Neural crest cell (in vitro differentiated cells): ENCODE measurements at regions not wholly inside any gene's neighbourhood (a gene's known extent, or its start where the extent isn't known, plus 50 kb on each side); places are given as distances from the start of the nearest gene placed in this dataset.

Experiments used
- DNase-seq: peaks from one replicate; pipeline ENCODE4 v3.0.0; 2021; ENCODE audit warnings: low read depth, mixed read lengths, low spot score
- H3K27ac Mint-ChIP-seq: one replicate; pipeline ENCODE4 v1.8.0; 2021; ENCODE audit warnings: mild to moderate bottlenecking, mixed read lengths; ENCODE audit not compliant: unreplicated experiment
- H3K27me3 Mint-ChIP-seq: 2 replicates; pipeline ENCODE4 v1.8.0; 2021; ENCODE audit warnings: low read depth, mild to moderate bottlenecking, mixed read lengths
- H3K36me3 Mint-ChIP-seq: 2 replicates; pipeline ENCODE4 v1.8.0; 2021; ENCODE audit warnings: low read depth, mild to moderate bottlenecking, mixed read lengths
- H3K4me1 Mint-ChIP-seq: 2 replicates; pipeline ENCODE4 v1.8.0; 2021; ENCODE audit warnings: mixed read lengths
- H3K4me3 Mint-ChIP-seq: one replicate; pipeline ENCODE4 v1.8.0; 2021; ENCODE audit warnings: mild to moderate bottlenecking, mixed read lengths
- H3K9me3 Mint-ChIP-seq: 2 replicates; pipeline ENCODE4 v1.8.0; 2021; ENCODE audit warnings: mixed read lengths
- TF ChIP-seq, protein P1 (sequence below): fragments of 200-600 bp; sonication (generic); conservative IDR thresholded peaks from 2 replicates; pipeline ENCODE4 v1.5.0; 2021; ENCODE audit warnings: antibody characterized with exemption, mild to moderate bottlenecking

DNA sequence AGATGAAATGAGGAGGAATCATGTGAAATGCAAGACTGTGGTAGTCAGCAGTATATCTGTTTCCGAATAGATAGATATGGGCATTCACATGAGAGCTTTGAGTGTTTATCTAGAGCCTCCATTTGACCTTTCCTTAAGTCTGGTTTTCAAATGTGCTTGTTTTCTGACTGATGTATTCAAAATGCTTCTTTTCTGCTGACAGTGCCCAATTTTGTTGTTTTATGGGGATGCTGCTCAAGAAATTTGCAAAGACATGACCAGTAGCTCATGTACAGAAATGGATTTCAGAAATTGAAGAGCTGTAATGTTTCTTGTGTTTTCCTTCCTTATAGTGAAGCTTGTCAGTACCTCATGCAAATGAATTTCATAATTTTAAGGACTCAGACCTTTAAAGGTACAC lies 903.4 kb upstream of the CDH8 start:
- H3K9me3 Mint-ChIP-seq: no peaks in the 10 kb centered on the region
- no peak for DNase-seq
- no peaks in the 10 kb centered on the region for H3K27me3 Mint-ChIP-seq
- no peaks in the 10 kb centered on the region for H3K36me3 Mint-ChIP-seq
- TF ChIP-seq, protein P1, sequence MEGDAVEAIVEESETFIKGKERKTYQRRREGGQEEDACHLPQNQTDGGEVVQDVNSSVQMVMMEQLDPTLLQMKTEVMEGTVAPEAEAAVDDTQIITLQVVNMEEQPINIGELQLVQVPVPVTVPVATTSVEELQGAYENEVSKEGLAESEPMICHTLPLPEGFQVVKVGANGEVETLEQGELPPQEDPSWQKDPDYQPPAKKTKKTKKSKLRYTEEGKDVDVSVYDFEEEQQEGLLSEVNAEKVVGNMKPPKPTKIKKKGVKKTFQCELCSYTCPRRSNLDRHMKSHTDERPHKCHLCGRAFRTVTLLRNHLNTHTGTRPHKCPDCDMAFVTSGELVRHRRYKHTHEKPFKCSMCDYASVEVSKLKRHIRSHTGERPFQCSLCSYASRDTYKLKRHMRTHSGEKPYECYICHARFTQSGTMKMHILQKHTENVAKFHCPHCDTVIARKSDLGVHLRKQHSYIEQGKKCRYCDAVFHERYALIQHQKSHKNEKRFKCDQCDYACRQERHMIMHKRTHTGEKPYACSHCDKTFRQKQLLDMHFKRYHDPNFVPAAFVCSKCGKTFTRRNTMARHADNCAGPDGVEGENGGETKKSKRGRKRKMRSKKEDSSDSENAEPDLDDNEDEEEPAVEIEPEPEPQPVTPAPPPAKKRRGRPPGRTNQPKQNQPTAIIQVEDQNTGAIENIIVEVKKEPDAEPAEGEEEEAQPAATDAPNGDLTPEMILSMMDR: no peak
- peaks cover 7% of the 10 kb centered on the region for H3K4me1 Mint-ChIP-seq
- no peak overlapping the region for H3K27ac Mint-ChIP-seq
- H3K4me3 Mint-ChIP-seq: no peak overlapping the region

DNA sequence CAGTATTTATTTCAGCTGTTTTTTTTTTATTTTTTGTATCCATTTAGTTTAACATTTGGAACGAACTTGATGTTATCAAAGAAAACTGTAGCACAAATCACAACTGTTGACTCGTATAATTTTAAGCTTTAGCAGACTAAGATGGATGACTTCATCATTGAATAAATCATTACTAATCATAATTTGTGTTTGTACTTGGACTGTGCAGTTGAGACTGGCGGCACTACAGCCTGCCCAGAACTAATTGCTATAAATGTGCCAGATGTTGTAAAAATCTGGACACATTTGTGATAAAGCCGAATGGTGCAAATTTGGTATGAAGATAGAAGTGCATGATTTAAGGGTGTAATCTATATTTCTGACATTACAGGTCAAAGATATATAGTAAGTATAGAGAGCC lies 897.7 kb upstream of the CDH8 start:
- no peak for DNase-seq
- H3K36me3 Mint-ChIP-seq: no peaks in the 10 kb centered on the region
- no peak overlapping the region for H3K27ac Mint-ChIP-seq
- no peaks in the 10 kb centered on the region for H3K4me1 Mint-ChIP-seq
- TF ChIP-seq, protein P1: no peak
- H3K4me3 Mint-ChIP-seq: no peak overlapping the region
- H3K9me3 Mint-ChIP-seq: no peaks in the 10 kb centered on the region
- no peaks in the 10 kb centered on the region for H3K27me3 Mint-ChIP-seq

DNA sequence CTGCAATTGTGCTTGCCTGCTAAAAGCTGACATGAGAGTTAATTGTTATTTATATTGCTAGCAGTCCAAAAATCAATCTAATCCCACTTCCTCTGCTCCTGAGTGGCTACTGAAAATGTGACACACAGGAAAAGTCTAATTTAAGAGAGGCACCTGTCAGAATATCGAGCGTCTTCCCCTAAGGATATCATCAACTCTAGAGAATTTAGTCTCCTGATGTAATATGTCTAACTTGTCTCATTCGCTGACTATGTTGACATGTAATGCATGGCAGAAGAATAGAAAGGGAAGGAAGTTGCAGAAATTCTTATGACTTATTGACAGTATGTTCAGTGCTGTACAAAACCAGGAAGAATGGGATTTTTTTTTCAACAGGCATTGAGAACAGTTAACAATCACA lies 893.4 kb upstream of the CDH8 start:
- H3K9me3 Mint-ChIP-seq: no peaks in the 10 kb centered on the region
- DNase-seq: no peak
- TF ChIP-seq, protein P1: no peak
- H3K27me3 Mint-ChIP-seq: no peaks in the 10 kb centered on the region
- no peaks in the 10 kb centered on the region for H3K36me3 Mint-ChIP-seq
- H3K4me1 Mint-ChIP-seq: peaks cover 3% of the 10 kb centered on the region
- no peak overlapping the region for H3K4me3 Mint-ChIP-seq
- no peak overlapping the region for H3K27ac Mint-ChIP-seq

DNA sequence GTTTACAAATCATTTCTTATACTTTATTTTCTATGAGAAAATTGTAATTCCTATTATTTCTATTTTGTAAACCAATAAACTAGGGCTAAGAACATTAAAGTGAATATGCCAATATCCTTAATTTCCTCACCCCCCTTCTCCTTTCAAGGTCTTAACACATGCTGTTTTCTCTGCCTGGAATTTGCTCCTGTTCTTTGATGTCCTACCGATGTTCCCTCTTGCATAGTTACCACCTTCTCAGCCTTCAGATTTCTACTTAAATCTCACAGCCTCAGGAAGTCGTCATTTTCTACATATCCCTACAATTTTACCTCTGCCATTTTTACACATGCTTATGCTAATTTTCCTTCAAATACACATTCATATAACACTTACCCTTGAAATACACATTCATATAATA lies 890.9 kb upstream of the CDH8 start:
- Mint-ChIP-seq H3K4me1 (peaks cover 4% of the 10 kb centered on the region), H3K36me3 (no peaks in the 10 kb centered on the region), H3K27me3 (no peaks in the 10 kb centered on the region), H3K4me3 (no peak overlapping the region), H3K9me3 (no peaks in the 10 kb centered on the region), H3K27ac (no peak overlapping the region)
- TF ChIP-seq, protein P1: no peak
- DNase-seq: no peak

DNA sequence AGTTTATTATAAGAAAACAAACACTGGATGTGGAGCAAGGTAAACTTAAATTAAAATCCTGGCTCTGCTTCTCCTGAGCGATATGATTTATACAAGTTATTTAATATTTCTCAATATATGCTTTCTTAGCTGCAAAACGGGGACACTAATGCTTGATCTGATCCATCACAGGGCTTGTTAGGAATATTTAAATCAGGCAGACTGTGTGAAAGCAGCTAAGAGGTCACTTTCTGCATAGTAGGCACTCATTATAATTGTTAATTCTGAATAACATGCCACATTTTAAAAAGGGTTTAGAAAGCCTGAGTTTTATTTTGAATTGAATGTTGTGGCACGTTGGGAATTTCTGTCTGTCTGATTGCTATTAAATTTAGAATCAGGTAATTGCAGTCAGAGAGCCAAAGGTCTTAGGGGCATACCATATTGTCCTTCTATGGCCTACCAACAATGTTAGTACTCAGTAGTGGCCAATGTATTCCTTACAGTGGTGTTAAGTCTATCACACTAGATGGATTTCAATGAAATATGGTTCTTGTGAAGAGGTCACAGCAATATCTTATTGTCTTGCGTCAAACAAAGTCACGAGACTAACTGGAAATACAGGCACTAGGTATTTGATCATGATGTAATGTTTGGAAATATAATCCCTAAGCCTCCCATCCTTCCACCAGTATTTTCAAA lies 890.0 kb upstream of the CDH8 start:
- H3K9me3 Mint-ChIP-seq: no peaks in the 10 kb centered on the region
- H3K4me3 Mint-ChIP-seq: no peak overlapping the region
- H3K27me3 Mint-ChIP-seq: no peaks in the 10 kb centered on the region
- H3K27ac Mint-ChIP-seq: no peak overlapping the region
- H3K36me3 Mint-ChIP-seq: no peaks in the 10 kb centered on the region
- TF ChIP-seq, protein P1: no peak
- DNase-seq: no peak
- peaks cover 11% of the 10 kb centered on the region for H3K4me1 Mint-ChIP-seq
